GM12891 (cell line): ENCODE measurements at regions not wholly inside any gene's neighbourhood (a gene's known extent, or its start where the extent isn't known, plus 50 kb on each side); places are given as distances from the start of the nearest gene placed in this dataset.

ENCODE experiments used
- DNase-seq: peaks from one replicate; pipeline ENCODE4 v3.0.0; 2011; ENCODE audit warnings: low spot score; ENCODE audit not compliant: insufficient read length
- FAIRE-seq: peaks from 2 replicates; lab custom pipeline; 2011; peaks lifted over from hg19 to GRCh38; lab: Jason Lieb, UNC
- PAX5 ChIP-seq: IDR thresholded peaks from 2 replicates; pipeline ENCODE4 v1.6.1; 2011; ENCODE audit warnings: low read length, moderate library complexity, mild to moderate bottlenecking; ENCODE audit not compliant: insufficient read depth, severe bottlenecking
- POLR2A ChIP-seq: IDR thresholded peaks from 2 replicates; pipeline ENCODE4 v1.6.1; 2011; ENCODE audit warnings: low read depth, low read length, control low read depth
- POLR2AphosphoS5 ChIP-seq: IDR thresholded peaks from 2 replicates; pipeline ENCODE4 v1.6.1; 2011; ENCODE audit warnings: low read depth, low read length, control low read depth
- POU2F2 ChIP-seq: IDR thresholded peaks from 2 replicates; pipeline ENCODE4 v1.6.1; 2011; ENCODE audit warnings: low read depth, mild to moderate bottlenecking, control low read depth, low read length, moderate library complexity
- SPI1 ChIP-seq: IDR thresholded peaks from 2 replicates; pipeline ENCODE4 v1.6.1; 2011; ENCODE audit warnings: low read depth, low read length, control low read depth
- TAF1 ChIP-seq: IDR thresholded peaks from 2 replicates; pipeline ENCODE4 v1.6.1; 2011; ENCODE audit warnings: low read depth, low read length, control low read depth

GRCh38 chrY:8202837-8203236 is 1134.4 kb upstream of the TSPY4 start:
- no peak for TF ChIP-seq SPI1
- TF ChIP-seq POU2F2: no peak
- no peak for TF ChIP-seq POLR2A
- no peak for TF ChIP-seq POLR2AphosphoS5
- TF ChIP-seq PAX5: no peak
- no peak for TF ChIP-seq TAF1
- FAIRE-seq (no peak), DNase-seq (no peak)

GRCh38 chrY:8241144-8241543 is 1096.1 kb upstream of the TSPY4 start:
- DNase-seq: no peak
- TF ChIP-seq SPI1: peak; percentile 55; the same call in 1 of the 2 replicates
- no peak for TF ChIP-seq TAF1
- no peak for TF ChIP-seq POLR2A
- TF ChIP-seq POU2F2: no peak
- no peak for TF ChIP-seq POLR2AphosphoS5
- TF ChIP-seq PAX5: no peak
- no peak for FAIRE-seq

DNA sequence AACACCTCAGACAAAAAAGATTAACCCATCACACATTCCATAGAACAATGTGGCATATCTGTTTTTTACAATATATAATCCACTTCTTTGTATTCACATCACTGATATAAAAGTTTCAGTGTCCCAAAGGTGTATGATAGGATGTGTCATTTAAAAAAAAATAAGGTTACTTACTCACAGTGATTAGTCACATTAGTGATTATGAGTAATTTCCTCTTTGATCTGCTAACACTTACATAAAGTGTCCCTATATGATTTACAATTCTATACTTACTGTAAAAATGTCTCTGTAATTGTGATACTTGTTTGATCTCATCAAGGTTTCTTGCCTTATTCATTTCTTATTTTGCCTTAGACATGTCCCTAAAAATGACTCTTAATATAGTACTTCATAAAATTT is 1063.5 kb upstream of the TSPY4 start:
- TF ChIP-seq PAX5 (no peak), POLR2A (no peak), POU2F2 (no peak)
- FAIRE-seq (no peak), DNase-seq (no peak)

DNA sequence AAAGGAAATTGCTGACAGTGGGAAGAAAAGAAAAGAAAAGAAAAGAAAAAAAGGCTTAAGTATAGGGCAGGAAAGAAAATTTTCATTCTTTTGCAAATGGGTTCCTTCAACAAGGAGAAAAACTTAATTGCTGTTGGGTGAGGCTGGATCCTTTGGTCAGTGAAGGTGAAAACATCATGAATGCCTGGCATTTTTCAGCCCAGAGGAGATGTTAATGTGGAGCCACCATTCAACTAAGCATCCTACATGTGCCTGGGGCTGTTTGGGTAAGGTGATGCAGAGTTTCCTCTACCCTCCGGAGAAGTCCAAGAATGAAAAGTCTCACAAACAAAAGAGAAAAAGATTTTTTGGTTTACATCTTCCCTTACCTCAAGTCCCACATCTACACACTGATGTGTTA is 1032.2 kb upstream of the TSPY4 start:
- no peak for FAIRE-seq
- TF ChIP-seq TAF1 (no peak), POLR2AphosphoS5 (no peak), POU2F2 (no peak), SPI1 (no peak), POLR2A (no peak), PAX5 (no peak)
- DNase-seq: no peak

DNA sequence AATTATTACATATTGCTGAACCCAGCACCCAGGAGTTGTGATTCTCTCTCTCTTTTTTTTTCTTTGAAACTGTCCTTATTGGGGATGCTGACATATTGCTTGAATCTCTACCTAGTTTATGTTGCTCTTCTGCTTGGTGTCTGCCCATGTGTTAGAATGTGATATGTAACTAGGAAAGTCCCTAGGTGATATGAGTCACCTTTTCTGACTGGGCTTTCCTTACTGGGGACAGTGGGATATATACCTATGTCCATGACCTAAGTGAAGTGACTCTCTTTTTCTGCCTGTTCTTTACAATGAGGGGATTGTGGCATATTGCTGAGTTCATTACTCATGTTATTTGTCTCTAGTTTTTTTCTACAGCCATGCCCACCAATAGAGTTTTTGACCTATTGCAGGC is 1013.2 kb upstream of the TSPY4 start:
- DNase-seq (no peak), FAIRE-seq (no peak)
- TF ChIP-seq POU2F2: no peak
- TF ChIP-seq PAX5: no peak
- TF ChIP-seq POLR2AphosphoS5: no peak
- no peak for TF ChIP-seq SPI1
- TF ChIP-seq TAF1: no peak
- no peak for TF ChIP-seq POLR2A

GRCh38 chrY:8326944-8327343 is 1010.3 kb upstream of the TSPY4 start:
- FAIRE-seq: no peak
- TF ChIP-seq POLR2AphosphoS5 (no peak), POLR2A (no peak), TAF1 (no peak), SPI1 (no peak), PAX5 (no peak), POU2F2 (no peak)
- no peak for DNase-seq

DNA sequence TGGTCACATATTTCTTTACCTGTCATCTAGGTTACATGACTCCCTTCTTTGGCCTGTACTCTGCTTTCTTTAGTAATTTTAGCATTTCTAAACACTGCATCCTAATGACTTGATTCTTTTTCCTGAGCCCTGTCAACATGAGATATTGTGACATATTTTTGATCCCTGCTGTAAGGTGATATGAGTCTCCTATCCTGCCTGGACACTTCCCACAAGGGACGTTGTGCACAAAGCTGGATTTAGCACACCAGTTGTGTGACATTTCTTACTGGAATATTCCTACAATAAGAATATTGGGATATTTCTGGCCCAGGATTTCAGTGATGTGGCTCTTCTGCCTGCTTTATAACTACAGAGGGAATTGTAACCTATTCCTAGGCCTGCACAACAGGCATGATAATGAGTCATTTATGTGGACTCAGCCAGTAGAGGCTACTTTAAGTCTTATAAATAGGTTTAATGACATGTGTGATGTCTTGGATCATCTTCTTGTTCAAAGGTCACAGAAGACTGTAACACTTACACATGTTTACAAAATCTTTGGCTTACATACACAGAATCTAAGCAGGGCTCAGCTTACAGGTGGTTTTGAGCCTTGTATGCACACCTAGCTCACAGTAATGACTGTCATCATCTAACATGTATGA is 1009.4 kb upstream of the TSPY4 start:
- TF ChIP-seq PAX5: no peak
- TF ChIP-seq POU2F2: no peak
- TF ChIP-seq POLR2A: no peak
- no peak for TF ChIP-seq TAF1
- TF ChIP-seq SPI1: no peak
- no peak for TF ChIP-seq POLR2AphosphoS5
- no peak for FAIRE-seq
- no peak for DNase-seq

GRCh38 chrY:8329431-8329830 is 1007.8 kb upstream of the TSPY4 start:
- FAIRE-seq (no peak), DNase-seq (no peak)
- TF ChIP-seq POLR2A (no peak), PAX5 (no peak), POU2F2 (no peak), SPI1 (no peak), TAF1 (no peak), POLR2AphosphoS5 (no peak)

DNA sequence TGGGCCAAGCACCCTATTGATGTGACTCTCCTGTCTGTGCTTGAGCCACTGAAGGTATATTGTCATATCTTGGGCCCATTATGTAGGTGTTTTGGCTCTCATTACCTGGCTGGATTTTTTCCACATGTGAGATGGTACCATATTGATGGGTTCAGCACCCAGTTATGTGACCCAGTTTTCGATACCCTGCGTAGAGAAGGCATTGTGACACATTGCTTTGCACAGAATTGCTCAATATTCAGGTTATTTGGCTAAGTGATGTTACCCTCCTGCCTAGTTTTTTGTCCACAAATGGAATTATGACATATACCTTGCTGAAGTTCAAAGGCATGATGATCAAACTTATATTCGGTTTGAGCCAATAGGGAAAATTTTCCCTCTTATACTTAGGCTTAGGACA is 1007.3 kb upstream of the TSPY4 start:
- DNase-seq: no peak

GRCh38 chrY:8333328-8333727 is 1003.9 kb upstream of the TSPY4 start:
- TF ChIP-seq POLR2A (no peak), SPI1 (no peak), POU2F2 (no peak), POLR2AphosphoS5 (no peak), TAF1 (no peak), PAX5 (no peak)
- DNase-seq (no peak), FAIRE-seq (no peak)

More for the DNA sequence above, 1007.3 kb upstream of the TSPY4 start:
- FAIRE-seq: no peak
- no peak for TF ChIP-seq POU2F2
- TF ChIP-seq POLR2A: no peak
- TF ChIP-seq POLR2AphosphoS5: no peak
- TF ChIP-seq TAF1: no peak
- TF ChIP-seq PAX5: no peak
- no peak for TF ChIP-seq SPI1
